K562 (cell line): ENCODE measurements at regions not wholly inside any gene's neighbourhood (a gene's known extent, or its start where the extent isn't known, plus 50 kb on each side); places are given as distances from the start of the nearest gene placed in this dataset.

Source experiments
- ATAC-seq: fragments of 200-7000 bp; cut with Tn5 transposase; 3 replicates; pipeline ENCODE4 v1.9.1; 2020; ENCODE audit warnings: moderate library complexity
- BruUV-seq: library from RNA; stranded (reverse); fragments of 400-500 nt; replicated peaks from 2 replicates; lab custom pipeline; 2021; lab: Mats Ljungman, UMichigan
- CTCF ChIA-PET: fragments of 300-600 bp; formaldehyde crosslinking; extraction: SDS; loops from one replicate; lab custom pipeline; 2021; ENCODE audit warnings: low intra/inter-chr PET ratio; lab: Yijun Ruan, JAX
- POLR2A ChIA-PET: fragments of 300-600, 350-650 bp; sonication (Branson Sonifier 250); formaldehyde crosslinking; extraction: SDS; loops from one replicate; lab custom pipeline; 2021; ENCODE audit warnings: antibody characterized with exemption, inconsistent platforms; lab: Yijun Ruan, JAX
- DNase-seq, 4 experiments: peaks; one replicate each; pipeline versions ENCODE4 v3.0.0 to v3.0.0-alpha.2; 2011 to 2018; ENCODE audit warnings: low spot score in 3 of 4, mixed read lengths in 3 of 4; ENCODE audit errors: extremely low read depth in 1 of 4
- FAIRE-seq: peaks from 2 replicates; lab custom pipeline; 2011; peaks lifted over from hg19 to GRCh38; lab: Jason Lieb, UNC
- H2AFZ ChIP-seq: 2 replicates; pipeline ENCODE4 v1.6.0; 2011; ENCODE audit warnings: low read depth, low read length, control low read depth, inconsistent platforms
- H3K27ac ChIP-seq: fragments of 200-600 bp; 3 replicates; pipeline ENCODE4 v1.8.0; 2011; ENCODE audit warnings: low read depth, mild to moderate bottlenecking, control low read depth, inconsistent platforms, low read length, moderate library complexity, mixed read lengths; ENCODE audit errors: extremely low read depth
- H3K27me3 ChIP-seq, 2 experiments: fragments of 300-600 bp in 1 of 2; 2 replicates in 1 of 2; 3 replicates in 1 of 2; pipeline versions ENCODE4 v1.6.0 to v1.8.0; 2011; ENCODE audit warnings: inconsistent platforms in 2 of 2, low read length in 2 of 2, mild to moderate bottlenecking in 1 of 2, mixed read lengths in 1 of 2, moderate library complexity in 1 of 2; ENCODE audit not compliant: control insufficient read depth in 2 of 2, insufficient read depth in 2 of 2
- H3K36me3 ChIP-seq: fragments of 300-600 bp; 3 replicates; pipeline ENCODE4 v1.8.0; 2011; ENCODE audit warnings: mild to moderate bottlenecking, low read length, inconsistent platforms; ENCODE audit not compliant: control insufficient read depth, insufficient read depth
- H3K4me1 ChIP-seq, 2 experiments: fragments of 200-600 bp in 1 of 2; replicated peaks in 1 of 2; 2 replicates in 1 of 2; 3 replicates in 1 of 2; pipeline versions ENCODE4 v1.5.1 to v1.8.0; 2011; ENCODE audit warnings: inconsistent platforms in 2 of 2, low read length in 2 of 2, mild to moderate bottlenecking in 1 of 2, mixed read lengths in 1 of 2, moderate library complexity in 1 of 2; ENCODE audit not compliant: control insufficient read depth in 2 of 2, insufficient read depth in 2 of 2
- H3K4me2 ChIP-seq: 2 replicates; pipeline ENCODE4 v1.6.1; 2011; ENCODE audit warnings: low read length, control low read depth, inconsistent platforms, mixed read lengths; ENCODE audit not compliant: insufficient read depth
- H3K4me3 ChIP-seq: fragments of 200-600 bp; sonication (generic), shearing (Covaris generic); 2 replicates; pipeline ENCODE4 v1.5.1; 2016; ENCODE audit warnings: control low read depth, inconsistent platforms
- H3K79me2 ChIP-seq: fragments of 200-600 bp; 3 replicates; pipeline ENCODE4 v1.8.0; 2011; ENCODE audit warnings: low read length, inconsistent platforms; ENCODE audit not compliant: control insufficient read depth, insufficient read depth
- H3K9ac ChIP-seq, 2 experiments: 2 replicates each; pipeline versions ENCODE4 v1.6.0 to v1.6.1; 2011; ENCODE audit warnings: low read depth in 2 of 2, low read length in 2 of 2, control low read depth in 1 of 2, inconsistent platforms in 1 of 2, mild to moderate bottlenecking in 1 of 2, mixed read lengths in 1 of 2; ENCODE audit not compliant: insufficient read depth in 1 of 2
- H3K9me1 ChIP-seq: one replicate; pipeline ENCODE4 v1.6.0; 2011; ENCODE audit warnings: inconsistent platforms, mild to moderate bottlenecking, low read length, moderate library complexity; ENCODE audit not compliant: control insufficient read depth, insufficient read depth
- H3K9me3 ChIP-seq: replicated peaks from 2 replicates; pipeline ENCODE4 v1.5.1; 2011; ENCODE audit warnings: low read depth, low read length, inconsistent platforms; ENCODE audit not compliant: control insufficient read depth, insufficient read depth
- H4K20me1 ChIP-seq: replicated peaks from 2 replicates; pipeline ENCODE4 v1.6.1; 2011; ENCODE audit warnings: low read length, inconsistent platforms, mixed read lengths; ENCODE audit not compliant: control insufficient read depth, insufficient read depth
- CHD7 ChIP-seq: fragments of 200-600 bp; sonication (generic); IDR thresholded peaks from one replicate; pipeline ENCODE4 v1.6.1; 2012; ENCODE audit warnings: mild to moderate bottlenecking, low read depth, low read length, inconsistent platforms
- HNRNPL ChIP-seq: fragments of 200-400 bp; formaldehyde crosslinking; IDR thresholded peaks from 2 replicates; pipeline ENCODE4 v1.6.1; 2017; ENCODE audit warnings: low read depth, mild to moderate bottlenecking, low read length
- KLF10 ChIP-seq: fragments of 250-450 bp; sonication (Bioruptor Pico); IDR thresholded peaks from 2 replicates; pipeline ENCODE4 v1.6.1; 2021; ENCODE audit warnings: matching md5 sums
- SRSF1 ChIP-seq: fragments of 200-400 bp; formaldehyde crosslinking; IDR thresholded peaks from 2 replicates; pipeline ENCODE4 v1.6.1; 2017; ENCODE audit warnings: mild to moderate bottlenecking, low read depth, low read length, moderate library complexity
- ZBTB11 ChIP-seq, 3 experiments: fragments of 200-800 bp in 1 of 3; fragments of 250-450 bp in 1 of 3; fragments of 450-650 bp in 1 of 3; sonication (Bioruptor Pico) in 1 of 3; sonication (Bioruptor generic) in 1 of 3; formaldehyde crosslinking in 1 of 3; IDR thresholded peaks; 2 replicates each; pipeline versions ENCODE4 v1.6.1 to v1.8.0; 2016 to 2022; ENCODE audit warnings: mild to moderate bottlenecking in 2 of 3, missing genetic modification characterization in 2 of 3, missing compliant biosample characterization in 1 of 3, moderate library complexity in 1 of 3
- ZNF12 ChIP-seq: sonication (generic); formaldehyde crosslinking; IDR thresholded peaks from 2 replicates; pipeline ENCODE4 v1.4.0; 2020; ENCODE audit warnings: mild to moderate bottlenecking, missing genetic modification reagents
- ZNF445 ChIP-seq: fragments of 250-450 bp; sonication (Bioruptor Pico); IDR thresholded peaks from 2 replicates; pipeline ENCODE4 v1.4.0; 2020; ENCODE audit warnings: low read depth, mild to moderate bottlenecking, moderate library complexity
- WGBS: fragments of 100-300 bp; shearing (Covaris generic); methylation state at CpG from one replicate; pipeline ENCODE4 v1.1.6; 2016; ENCODE audit warnings: low coverage, mixed read lengths; ENCODE audit not compliant: insufficient coverage; ENCODE audit errors: missing lambda C conversion rate; 5-methylcytosine and 5-hydroxymethylcytosine counted together
- in situ Hi-C: fragments of 300-500 bp; cut with MboI; formaldehyde crosslinking; loops from 4 replicates; pipeline ENCODE4 v1.15.0; 2018; ENCODE audit warnings: inconsistent platforms, mixed read lengths
- intact Hi-C: fragments of 100-400 bp; cut with micrococcal nuclease; formaldehyde crosslinking; loops from 2 replicates; pipeline ENCODE4 v1.14.2; 2022

- no peak overlapping the region for H3K27ac ChIP-seq
- no TSS peak for BruUV-seq
- CTCF ChIA-PET, result no interaction called here
- in situ Hi-C loops (no loop called here), intact Hi-C loops (no loop called here)
- no peak overlapping the region for H3K4me2 ChIP-seq
- POLR2A ChIA-PET, result no interaction called here
- H4K20me1 ChIP-seq, result no peaks in the 10 kb centered on the region
- WGBS, result under 1% methylated on average over 10 of the region's 13 CpGs
- H3K27me3 ChIP-seq, result peaks cover 15 to 37% of the 10 kb centered on the region in 2 experiments; a peak in 4 of 5 replicates
- H3K9ac ChIP-seq, result no peak overlapping the region
- DNase-seq (no peak), FAIRE-seq (no peak), ATAC-seq (no peak)
- no peaks in the 10 kb centered on the region for H3K4me1 ChIP-seq
- H3K9me1 ChIP-seq, result no peaks in the 10 kb centered on the region
- H3K79me2 ChIP-seq, result no peaks in the 10 kb centered on the region
- H3K4me3 ChIP-seq, result no peak overlapping the region
- H3K9me3 ChIP-seq, result no peaks in the 10 kb centered on the region
- no peak overlapping the region for H2AFZ ChIP-seq
- no peaks in the 10 kb centered on the region for H3K36me3 ChIP-seq
- TF ChIP-seq SRSF1, result no peak
- TF ChIP-seq ZNF445 (CRISPR knock-in tag), result no peak
- TF ChIP-seq ZNF12 (CRISPR knock-in tag), result no peak
- no peak for TF ChIP-seq ZBTB11 (CRISPR knock-in tag; IDR thresholded peaks at IDR 0.05)
- no peak for TF ChIP-seq HNRNPL
- TF ChIP-seq KLF10 (CRISPR knock-in tag), result no peak
- no peak for TF ChIP-seq CHD7
Measured at GRCh38 chr2:10995366-10995970, 83.7 kb downstream of the KCNF1 start.
